ENCODE measurements at regions not wholly inside any gene's neighbourhood (a gene's known extent, or its start where the extent isn't known, plus 50 kb on each side); places are given as distances from the start of the nearest gene placed in this dataset.

GRCh38 chrX:125522752-125523151, 203.1 kb downstream of the TEX13C start:
- no peaks in the 10 kb centered on the region for H3K9me3 ChIP-seq (replicated peaks; ENCODE audit: control insufficient read depth, insufficient read depth, low read length)
- no peak overlapping the region for H3K4me3 ChIP-seq (replicated peaks in 1 of 3; ENCODE audit: insufficient read depth in 1 of 3, low read depth in 1 of 3, low read length in 3 of 3)
- no peaks in the 10 kb centered on the region for H3K79me2 ChIP-seq (ENCODE audit: control insufficient read depth, insufficient read depth, low read length)
- DNase-seq (ENCODE audit: low read depth, low spot score), result no peak
- H4K20me1 ChIP-seq (replicated peaks; ENCODE audit: control insufficient read depth, extremely low read depth, insufficient read depth, low read length), result no peaks in the 10 kb centered on the region
- H3K4me2 ChIP-seq (ENCODE audit: insufficient read depth, low read length), result no peak overlapping the region
- H3K9ac ChIP-seq (replicated peaks; ENCODE audit: extremely low read depth, insufficient read depth, low read length), result no peak overlapping the region
- no peak for FAIRE-seq
- no peak overlapping the region for H2AFZ ChIP-seq (ENCODE audit: low read depth, low read length)
- H3K36me3 ChIP-seq (ENCODE audit: control insufficient read depth in 2 of 2, extremely low read depth in 1 of 2, insufficient read depth in 2 of 2, low read length in 2 of 2), result no peaks in the 10 kb centered on the region
- dilution Hi-C loops (cut with MboI; ENCODE audit: extremely low pct_ligation_motif_present, low sequenced_read_pairs) (no loop called here), intact Hi-C loops (cut with micrococcal nuclease) (no loop called here)
- ChIA-PET CTCF (no interaction called here), POLR2A (no interaction called here)
- H3K27me3 ChIP-seq (ENCODE audit: control insufficient read depth in 2 of 2, insufficient read depth in 2 of 2, low read length in 2 of 2), result no peaks in the 10 kb centered on the region
- H3K9me1 ChIP-seq (replicated peaks; ENCODE audit: control insufficient read depth, extremely low read depth, insufficient read depth, low read length), result no peaks in the 10 kb centered on the region
- no peaks in the 10 kb centered on the region for H3K4me1 ChIP-seq (ENCODE audit: control insufficient read depth, extremely low read depth, insufficient read depth, low read length)
- TF ChIP-seq MYC (IDR thresholded peaks at IDR 0.05; ENCODE audit: low read depth, low read length) (no peak), FOS (IDR thresholded peaks at IDR 0.05; ENCODE audit: borderline replicate concordance, insufficient read depth, low read length) (no peak), POLR2AphosphoS5 (IDR thresholded peaks at IDR 0.05; ENCODE audit: insufficient read depth, low read depth, low read length) (no peak), GATA2 (IDR thresholded peaks at IDR 0.05; ENCODE audit: insufficient read depth, insufficient read length, low read depth, low read length) (no peak), JUN (IDR thresholded peaks at IDR 0.05; ENCODE audit: borderline replicate concordance, insufficient read depth, insufficient read length, low read depth) (no peak)
- TF ChIP-seq, protein P1, sequence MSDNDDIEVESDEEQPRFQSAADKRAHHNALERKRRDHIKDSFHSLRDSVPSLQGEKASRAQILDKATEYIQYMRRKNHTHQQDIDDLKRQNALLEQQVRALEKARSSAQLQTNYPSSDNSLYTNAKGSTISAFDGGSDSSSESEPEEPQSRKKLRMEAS (IDR thresholded peaks at IDR 0.05; ENCODE audit: insufficient read depth, insufficient read length), result no peak
- no peak overlapping the region for H3K27ac ChIP-seq (ENCODE audit: insufficient read depth, low read depth, low read length)
- no TSS peak for BruUV-seq (replicated peaks)

- Histone ChIP-seq H3K36me3 (ENCODE audit: control insufficient read depth in 2 of 2, extremely low read depth in 1 of 2, insufficient read depth in 2 of 2, low read length in 2 of 2) (no peaks in the 10 kb centered on the region), H3K27me3 (ENCODE audit: control insufficient read depth in 2 of 2, insufficient read depth in 2 of 2, low read length in 2 of 2) (no peaks in the 10 kb centered on the region), H3K9ac (replicated peaks; ENCODE audit: extremely low read depth, insufficient read depth, low read length) (no peak overlapping the region), H4K20me1 (replicated peaks; ENCODE audit: control insufficient read depth, extremely low read depth, insufficient read depth, low read length) (no peaks in the 10 kb centered on the region), H3K9me1 (replicated peaks; ENCODE audit: control insufficient read depth, extremely low read depth, insufficient read depth, low read length) (no peaks in the 10 kb centered on the region), H3K4me2 (ENCODE audit: insufficient read depth, low read length) (no peak overlapping the region), H3K79me2 (ENCODE audit: control insufficient read depth, insufficient read depth, low read length) (no peaks in the 10 kb centered on the region), H3K4me3 (replicated peaks in 1 of 3; ENCODE audit: insufficient read depth in 1 of 3, low read depth in 1 of 3, low read length in 3 of 3) (no peak overlapping the region), H3K27ac (ENCODE audit: insufficient read depth, low read depth, low read length) (no peak overlapping the region), H2AFZ (ENCODE audit: low read depth, low read length) (no peak overlapping the region), H3K4me1 (ENCODE audit: control insufficient read depth, extremely low read depth, insufficient read depth, low read length) (no peaks in the 10 kb centered on the region), H3K9me3 (replicated peaks; ENCODE audit: control insufficient read depth, insufficient read depth, low read length) (no peaks in the 10 kb centered on the region)
- intact Hi-C loops (cut with micrococcal nuclease) (no loop called here), dilution Hi-C loops (cut with MboI; ENCODE audit: extremely low pct_ligation_motif_present, low sequenced_read_pairs) (no loop called here)
- no peak for DNase-seq (ENCODE audit: low read depth, low spot score)
- ChIA-PET CTCF (no interaction called here), POLR2A (no interaction called here)
- TF ChIP-seq, protein P1 (IDR thresholded peaks at IDR 0.05; ENCODE audit: insufficient read depth, insufficient read length), result no peak
- no peak for FAIRE-seq
- no TSS peak for BruUV-seq (replicated peaks)
Measured at GRCh38 chrX:125532411-125533089, 212.9 kb downstream of the TEX13C start.
